ENCODE measurements at regions not wholly inside any gene's neighbourhood (a gene's known extent, or its start where the extent isn't known, plus 50 kb on each side); places are given as distances from the start of the nearest gene placed in this dataset.

GRCh38 chr22:47471406-47471805, 709.0 kb downstream of the TBC1D22A start:
- H3K36me3 ChIP-seq (ENCODE audit: insufficient read depth, low read length): no peaks in the 10 kb centered on the region
- no peak overlapping the region for H3K9ac ChIP-seq (ENCODE audit: low read length)
- H3K27me3 ChIP-seq (ENCODE audit: control insufficient read depth in 1 of 2, insufficient read depth in 2 of 2, low read length in 2 of 2): no peaks in the 10 kb centered on the region
- H3K9me3 ChIP-seq (ENCODE audit: low read length): peaks cover 5% of the 10 kb centered on the region
- H3K4me1 ChIP-seq (ENCODE audit: insufficient read depth, low read length): no peaks in the 10 kb centered on the region
- no peak overlapping the region for H3K27ac ChIP-seq (ENCODE audit: low read depth, low read length)
- H3K4me3 ChIP-seq (ENCODE audit: low read depth in 1 of 2, low read length in 2 of 2): no peak overlapping the region

GRCh38 chr22:47465809-47466208, 703.4 kb downstream of the TBC1D22A start:
- peaks cover 5% of the 10 kb centered on the region for H3K9me3 ChIP-seq (ENCODE audit: low read length)
- no peaks in the 10 kb centered on the region for H3K4me1 ChIP-seq (ENCODE audit: insufficient read depth, low read length)
- H3K27me3 ChIP-seq (ENCODE audit: control insufficient read depth in 1 of 2, insufficient read depth in 2 of 2, low read length in 2 of 2): no peaks in the 10 kb centered on the region
- no peak overlapping the region for H3K27ac ChIP-seq (ENCODE audit: low read depth, low read length)
- no peak overlapping the region for H3K9ac ChIP-seq (ENCODE audit: low read length)
- no peak overlapping the region for H3K4me3 ChIP-seq (ENCODE audit: low read depth in 1 of 2, low read length in 2 of 2)
- no peaks in the 10 kb centered on the region for H3K36me3 ChIP-seq (ENCODE audit: insufficient read depth, low read length)

- Histone ChIP-seq H3K4me3 (ENCODE audit: low read depth in 1 of 2, low read length in 2 of 2) (no peak overlapping the region), H3K27ac (ENCODE audit: low read depth, low read length) (no peak overlapping the region), H3K9ac (ENCODE audit: low read length) (no peak overlapping the region), H3K36me3 (ENCODE audit: insufficient read depth, low read length) (no peaks in the 10 kb centered on the region), H3K27me3 (ENCODE audit: control insufficient read depth in 1 of 2, insufficient read depth in 2 of 2, low read length in 2 of 2) (no peaks in the 10 kb centered on the region), H3K4me1 (ENCODE audit: insufficient read depth, low read length) (no peaks in the 10 kb centered on the region), H3K9me3 (ENCODE audit: low read length) (peaks cover 5% of the 10 kb centered on the region)
These were observed 702.8 kb downstream of the TBC1D22A start for GRCh38 chr22:47465222-47465621.

GRCh38 chr22:47463220-47463619, 700.8 kb downstream of the TBC1D22A start:
- Histone ChIP-seq H3K27ac (ENCODE audit: low read depth, low read length) (no peak overlapping the region), H3K36me3 (ENCODE audit: insufficient read depth, low read length) (no peaks in the 10 kb centered on the region), H3K9ac (ENCODE audit: low read length) (no peak overlapping the region), H3K27me3 (ENCODE audit: control insufficient read depth in 1 of 2, insufficient read depth in 2 of 2, low read length in 2 of 2) (no peaks in the 10 kb centered on the region), H3K9me3 (ENCODE audit: low read length) (peaks cover 5% of the 10 kb centered on the region), H3K4me3 (ENCODE audit: low read depth in 1 of 2, low read length in 2 of 2) (no peak overlapping the region), H3K4me1 (ENCODE audit: insufficient read depth, low read length) (no peaks in the 10 kb centered on the region)

- H3K27ac ChIP-seq (ENCODE audit: low read depth, low read length): no peak overlapping the region
- H3K9me3 ChIP-seq (ENCODE audit: low read length): no peaks in the 10 kb centered on the region
- no peaks in the 10 kb centered on the region for H3K4me1 ChIP-seq (ENCODE audit: insufficient read depth, low read length)
- H3K27me3 ChIP-seq (ENCODE audit: control insufficient read depth in 1 of 2, insufficient read depth in 2 of 2, low read length in 2 of 2): no peaks in the 10 kb centered on the region
- H3K4me3 ChIP-seq (ENCODE audit: low read depth in 1 of 2, low read length in 2 of 2): no peak overlapping the region
- H3K36me3 ChIP-seq (ENCODE audit: insufficient read depth, low read length): no peaks in the 10 kb centered on the region
- H3K9ac ChIP-seq (ENCODE audit: low read length): no peak overlapping the region
These were observed 698.4 kb downstream of the TBC1D22A start for GRCh38 chr22:47460861-47461260.

- no peaks in the 10 kb centered on the region for H3K4me1 ChIP-seq (ENCODE audit: insufficient read depth, low read length)
- no peaks in the 10 kb centered on the region for H3K27me3 ChIP-seq (ENCODE audit: control insufficient read depth in 1 of 2, insufficient read depth in 2 of 2, low read length in 2 of 2)
- no peak overlapping the region for H3K4me3 ChIP-seq (ENCODE audit: low read depth in 1 of 2, low read length in 2 of 2)
- H3K9ac ChIP-seq (ENCODE audit: low read length): no peak overlapping the region
- H3K36me3 ChIP-seq (ENCODE audit: insufficient read depth, low read length): no peaks in the 10 kb centered on the region
- no peak overlapping the region for H3K27ac ChIP-seq (ENCODE audit: low read depth, low read length)
- no peaks in the 10 kb centered on the region for H3K9me3 ChIP-seq (ENCODE audit: low read length)
These were observed 697.7 kb downstream of the TBC1D22A start for GRCh38 chr22:47460176-47460575.

- Histone ChIP-seq H3K4me3 (ENCODE audit: low read depth in 1 of 2, low read length in 2 of 2) (no peak overlapping the region), H3K4me1 (ENCODE audit: insufficient read depth, low read length) (no peaks in the 10 kb centered on the region), H3K9me3 (ENCODE audit: low read length) (no peaks in the 10 kb centered on the region), H3K27me3 (ENCODE audit: control insufficient read depth in 1 of 2, insufficient read depth in 2 of 2, low read length in 2 of 2) (no peaks in the 10 kb centered on the region), H3K36me3 (ENCODE audit: insufficient read depth, low read length) (no peaks in the 10 kb centered on the region), H3K27ac (ENCODE audit: low read depth, low read length) (no peak overlapping the region), H3K9ac (ENCODE audit: low read length) (no peak overlapping the region)
These were observed 695.9 kb downstream of the TBC1D22A start for GRCh38 chr22:47458348-47458747.

- H3K9ac ChIP-seq (ENCODE audit: low read length): no peak overlapping the region
- H3K27ac ChIP-seq (ENCODE audit: low read depth, low read length): no peak overlapping the region
- no peaks in the 10 kb centered on the region for H3K36me3 ChIP-seq (ENCODE audit: insufficient read depth, low read length)
These were observed 695.3 kb downstream of the TBC1D22A start for GRCh38 chr22:47457509-47458300.

GRCh38 chr22:47457021-47457420, 694.6 kb downstream of the TBC1D22A start:
- no peaks in the 10 kb centered on the region for H3K4me1 ChIP-seq (ENCODE audit: insufficient read depth, low read length)

More at GRCh38 chr22:47457509-47458300, 695.3 kb downstream of the TBC1D22A start:
- H3K27me3 ChIP-seq (ENCODE audit: control insufficient read depth in 1 of 2, insufficient read depth in 2 of 2, low read length in 2 of 2): no peaks in the 10 kb centered on the region
- no peak overlapping the region for H3K4me3 ChIP-seq (ENCODE audit: low read depth in 1 of 2, low read length in 2 of 2)
- no peaks in the 10 kb centered on the region for H3K4me1 ChIP-seq (ENCODE audit: insufficient read depth, low read length)
- no peaks in the 10 kb centered on the region for H3K9me3 ChIP-seq (ENCODE audit: low read length)

GRCh38 chr22:47456031-47456430, 693.6 kb downstream of the TBC1D22A start:
- Histone ChIP-seq H3K4me1 (ENCODE audit: insufficient read depth, low read length) (no peaks in the 10 kb centered on the region), H3K9ac (ENCODE audit: low read length) (no peak overlapping the region), H3K36me3 (ENCODE audit: insufficient read depth, low read length) (no peaks in the 10 kb centered on the region), H3K9me3 (ENCODE audit: low read length) (no peaks in the 10 kb centered on the region), H3K27ac (ENCODE audit: low read depth, low read length) (no peak overlapping the region), H3K4me3 (ENCODE audit: low read depth in 1 of 2, low read length in 2 of 2) (no peak overlapping the region), H3K27me3 (ENCODE audit: control insufficient read depth in 1 of 2, insufficient read depth in 2 of 2, low read length in 2 of 2) (no peaks in the 10 kb centered on the region)

More at GRCh38 chr22:47457021-47457420, 694.6 kb downstream of the TBC1D22A start:
- Histone ChIP-seq H3K4me3 (ENCODE audit: low read depth in 1 of 2, low read length in 2 of 2) (no peak overlapping the region), H3K9ac (ENCODE audit: low read length) (no peak overlapping the region), H3K9me3 (ENCODE audit: low read length) (no peaks in the 10 kb centered on the region), H3K27ac (ENCODE audit: low read depth, low read length) (no peak overlapping the region), H3K27me3 (ENCODE audit: control insufficient read depth in 1 of 2, insufficient read depth in 2 of 2, low read length in 2 of 2) (no peaks in the 10 kb centered on the region), H3K36me3 (ENCODE audit: insufficient read depth, low read length) (no peaks in the 10 kb centered on the region)

GRCh38 chr22:47453049-47453448, 690.6 kb downstream of the TBC1D22A start:
- Histone ChIP-seq H3K9ac (ENCODE audit: low read length) (no peak overlapping the region), H3K9me3 (ENCODE audit: low read length) (no peaks in the 10 kb centered on the region), H3K27me3 (ENCODE audit: control insufficient read depth in 1 of 2, insufficient read depth in 2 of 2, low read length in 2 of 2) (no peaks in the 10 kb centered on the region), H3K27ac (ENCODE audit: low read depth, low read length) (no peak overlapping the region), H3K4me1 (ENCODE audit: insufficient read depth, low read length) (no peaks in the 10 kb centered on the region), H3K36me3 (ENCODE audit: insufficient read depth, low read length) (no peaks in the 10 kb centered on the region), H3K4me3 (ENCODE audit: low read depth in 1 of 2, low read length in 2 of 2) (no peak overlapping the region)

- H3K36me3 ChIP-seq (ENCODE audit: insufficient read depth, low read length): no peaks in the 10 kb centered on the region
- H3K9ac ChIP-seq (ENCODE audit: low read length): no peak overlapping the region
- no peak overlapping the region for H3K27ac ChIP-seq (ENCODE audit: low read depth, low read length)
- H3K9me3 ChIP-seq (ENCODE audit: low read length): no peaks in the 10 kb centered on the region
- no peaks in the 10 kb centered on the region for H3K27me3 ChIP-seq (ENCODE audit: control insufficient read depth in 1 of 2, insufficient read depth in 2 of 2, low read length in 2 of 2)
- no peaks in the 10 kb centered on the region for H3K4me1 ChIP-seq (ENCODE audit: insufficient read depth, low read length)
- no peak overlapping the region for H3K4me3 ChIP-seq (ENCODE audit: low read depth in 1 of 2, low read length in 2 of 2)
These were observed 689.7 kb downstream of the TBC1D22A start for GRCh38 chr22:47452184-47452583.
